PC-3 (cell line): ENCODE measurements at regions not wholly inside any gene's neighbourhood (a gene's known extent, or its start where the extent isn't known, plus 50 kb on each side); places are given as distances from the start of the nearest gene placed in this dataset.

Source experiments
- CTCF ChIP-seq: fragments of 300-600 bp; sonication (generic); conservative IDR thresholded peaks from 2 replicates; pipeline ENCODE4 v1.5.1; 2017; ENCODE audit warnings: antibody characterized with exemption, low read depth, mild to moderate bottlenecking, low read length
- EZH2 ChIP-seq: fragments of 300-600 bp; sonication (generic); IDR thresholded peaks from one replicate; pipeline ENCODE4 v1.6.1; 2017; ENCODE audit warnings: antibody characterized with exemption, mild to moderate bottlenecking, low read length; ENCODE audit not compliant: unreplicated experiment

- no peak for TF ChIP-seq CTCF
- no peak for TF ChIP-seq EZH2
Observed at GRCh38 chr12:86550218-86551145, 294.3 kb upstream of the MGAT4C start.
